Endothelial cell of umbilical vein (primary cell): ENCODE measurements at regions not wholly inside any gene's neighbourhood (a gene's known extent, or its start where the extent isn't known, plus 50 kb on each side); places are given as distances from the start of the nearest gene placed in this dataset.

ENCODE experiments used
- BruUV-seq: library from RNA; stranded (reverse); fragments of 400-500 nt; replicated peaks from 2 replicates; lab custom pipeline; 2021; lab: Mats Ljungman, UMichigan
- CTCF ChIA-PET: fragments of 300-600, 350-600 bp; sonication (Branson Sonifier 250); formaldehyde crosslinking; loops from one replicate; lab custom pipeline; 2021; ENCODE audit warnings: antibody characterized with exemption, inconsistent platforms; lab: Charles Lee
- POLR2A ChIA-PET: fragments of 300-600, 350-600 bp; sonication (Branson Sonifier 250); formaldehyde crosslinking; loops from one replicate; lab custom pipeline; 2021; ENCODE audit warnings: antibody characterized with exemption, inconsistent platforms; lab: Charles Lee
- DNase-seq: peaks from one replicate; pipeline ENCODE4 v3.0.0-alpha.2; 2011; ENCODE audit warnings: low read depth, low spot score
- FAIRE-seq: peaks from 2 replicates; lab custom pipeline; 2011; peaks lifted over from hg19 to GRCh38; lab: Jason Lieb, UNC
- H2AFZ ChIP-seq: 2 replicates; pipeline ENCODE4 v1.6.0; 2012; ENCODE audit warnings: low read depth, low read length, control low read depth, inconsistent platforms
- H3K27ac ChIP-seq: 2 replicates; pipeline ENCODE4 v1.5.1; 2011; ENCODE audit warnings: low read depth, mild to moderate bottlenecking, control low read depth, low read length, moderate library complexity; ENCODE audit not compliant: insufficient read depth
- H3K27me3 ChIP-seq, 2 experiments: 2 replicates each; pipeline versions ENCODE4 v1.6.0 to v1.6.1; 2011; ENCODE audit warnings: low read length in 2 of 2, mixed read lengths in 1 of 2; ENCODE audit not compliant: control insufficient read depth in 2 of 2, insufficient read depth in 2 of 2
- H3K36me3 ChIP-seq, 2 experiments: 2 replicates in 1 of 2; 3 replicates in 1 of 2; pipeline ENCODE4 v1.5.1; 2011; ENCODE audit warnings: low read length in 2 of 2, mild to moderate bottlenecking in 1 of 2, moderate library complexity in 1 of 2; ENCODE audit not compliant: control insufficient read depth in 2 of 2, insufficient read depth in 2 of 2; ENCODE audit errors: extremely low read depth in 1 of 2
- H3K4me1 ChIP-seq: 3 replicates; pipeline ENCODE4 v1.5.1; 2011; ENCODE audit warnings: mild to moderate bottlenecking, low read length; ENCODE audit not compliant: control insufficient read depth, insufficient read depth; ENCODE audit errors: extremely low read depth
- H3K4me2 ChIP-seq: 2 replicates; pipeline ENCODE4 v1.6.1; 2011; ENCODE audit warnings: low read length, control low read depth, mixed read lengths; ENCODE audit not compliant: insufficient read depth
- H3K4me3 ChIP-seq, 3 experiments: fragments of 200-600 bp in 1 of 3; sonication (generic), shearing (Covaris generic) in 1 of 3; replicated peaks in 1 of 3; 2 replicates each; pipeline ENCODE4 v1.5.1; 2011 to 2016; ENCODE audit warnings: control low read depth in 3 of 3, low read length in 3 of 3, mild to moderate bottlenecking in 2 of 3, inconsistent platforms in 1 of 3, low read depth in 1 of 3, moderate library complexity in 1 of 3; ENCODE audit not compliant: insufficient read depth in 1 of 3
- H3K79me2 ChIP-seq: 2 replicates; pipeline ENCODE4 v1.6.0; 2012; ENCODE audit warnings: low read length, inconsistent platforms; ENCODE audit not compliant: control insufficient read depth, insufficient read depth
- H3K9ac ChIP-seq: replicated peaks from 2 replicates; pipeline ENCODE3; 2011; ENCODE audit warnings: low read length, control low read depth; ENCODE audit not compliant: insufficient read depth; ENCODE audit errors: extremely low read depth
- H3K9me1 ChIP-seq: replicated peaks from 3 replicates; pipeline ENCODE4 v1.6.0; 2011; ENCODE audit warnings: mild to moderate bottlenecking, low read length; ENCODE audit not compliant: control insufficient read depth, insufficient read depth; ENCODE audit errors: extremely low read depth
- H3K9me3 ChIP-seq: replicated peaks from 2 replicates; pipeline ENCODE4 v1.5.1; 2012; ENCODE audit warnings: low read length, inconsistent platforms; ENCODE audit not compliant: control insufficient read depth, insufficient read depth
- H4K20me1 ChIP-seq: replicated peaks from 2 replicates; pipeline ENCODE3; 2011; ENCODE audit warnings: mild to moderate bottlenecking, low read length; ENCODE audit not compliant: control insufficient read depth, insufficient read depth; ENCODE audit errors: extremely low read depth
- EZH2 ChIP-seq: IDR thresholded peaks from 2 replicates; pipeline ENCODE4 v1.6.1; 2012; ENCODE audit warnings: borderline replicate concordance, low read depth, mild to moderate bottlenecking, moderate library complexity, low read length, inconsistent platforms; ENCODE audit not compliant: severe bottlenecking
- FOS ChIP-seq: IDR thresholded peaks from 2 replicates; pipeline ENCODE4 v1.6.1; 2011; ENCODE audit warnings: mild to moderate bottlenecking, low read length, moderate library complexity, borderline replicate concordance; ENCODE audit not compliant: insufficient read depth
- GATA2 ChIP-seq: IDR thresholded peaks from 2 replicates; pipeline ENCODE4 v1.7.0; 2011; ENCODE audit warnings: low read depth, mild to moderate bottlenecking, moderate library complexity, mixed read lengths, low read length; ENCODE audit not compliant: insufficient read length, insufficient read depth
- JUN ChIP-seq: IDR thresholded peaks from 2 replicates; pipeline ENCODE4 v1.6.1; 2011; ENCODE audit warnings: borderline replicate concordance, low read depth; ENCODE audit not compliant: insufficient read length, insufficient read depth
- MYC ChIP-seq: IDR thresholded peaks from one replicate; pipeline ENCODE4 v1.6.1; 2011; ENCODE audit warnings: mild to moderate bottlenecking, low read depth, low read length
- POLR2A ChIP-seq: IDR thresholded peaks from 2 replicates; pipeline ENCODE4 v1.6.1; 2012; ENCODE audit warnings: low read depth, mild to moderate bottlenecking, control low read depth, low read length
- POLR2AphosphoS5 ChIP-seq: IDR thresholded peaks from 2 replicates; pipeline ENCODE4 v1.6.1; 2012; ENCODE audit warnings: low read depth, mild to moderate bottlenecking, control low read depth, low read length, moderate library complexity; ENCODE audit not compliant: insufficient read depth
- dilution Hi-C: fragments of 300-500 bp; cut with MboI; formaldehyde crosslinking; loops from one replicate; pipeline ENCODE4 v1.15.0; 2019; ENCODE audit warnings: low sequenced_read_pairs; ENCODE audit not compliant: extremely low pct_ligation_motif_present
- intact Hi-C: fragments of 100-400 bp; cut with micrococcal nuclease; formaldehyde crosslinking; loops from one replicate; pipeline ENCODE4 v1.10.0; 2022
- TF ChIP-seq, protein P1 (sequence below), 2 donors: IDR thresholded peaks; 1 replicate in 1 of 2; 2 replicates in 1 of 2; pipeline ENCODE4 v1.5.1; 2011; ENCODE audit warnings: low read length in 2 of 2, mild to moderate bottlenecking in 2 of 2, moderate library complexity in 2 of 2, control low read depth in 1 of 2, inconsistent platforms in 1 of 2, low read depth in 1 of 2; ENCODE audit not compliant: insufficient read depth in 1 of 2; ENCODE audit errors: extremely low read depth in 1 of 2
- TF ChIP-seq, protein P2 (sequence below): IDR thresholded peaks from 2 replicates; pipeline ENCODE4 v1.6.1; 2011; ENCODE audit not compliant: insufficient read depth, insufficient read length

DNA sequence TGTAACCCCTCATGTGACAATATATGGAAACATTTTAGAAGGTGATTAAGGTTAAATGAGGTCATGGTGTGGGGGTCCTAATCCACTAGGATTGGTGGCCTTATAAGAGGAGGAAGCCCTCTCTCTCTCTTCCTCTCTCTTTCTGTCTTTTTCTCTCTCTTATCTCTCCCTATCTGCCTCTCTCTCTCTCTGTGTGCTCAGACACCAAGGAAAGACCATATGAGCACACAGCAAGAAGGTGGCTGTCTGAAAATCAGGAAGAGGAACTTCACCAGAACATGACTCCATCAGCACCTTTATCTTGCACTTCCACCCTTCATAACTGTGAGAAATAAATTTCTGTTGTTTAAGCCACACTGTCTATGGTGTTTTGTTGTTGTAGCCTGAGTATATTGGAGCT lies 1472.2 kb downstream of the PCDH7 start:
- dilution Hi-C loops (no loop called here), intact Hi-C loops (no loop called here)
- DNase-seq (no peak), FAIRE-seq (no peak)
- no peak overlapping the region for H3K4me2 ChIP-seq
- no peaks in the 10 kb centered on the region for H3K9me1 ChIP-seq
- no peaks in the 10 kb centered on the region for H4K20me1 ChIP-seq
- H3K4me1 ChIP-seq: no peaks in the 10 kb centered on the region
- no TSS peak for BruUV-seq
- peak overlapping the region; percentile 37 for H2AFZ ChIP-seq
- no peaks in the 10 kb centered on the region for H3K79me2 ChIP-seq
- ChIA-PET POLR2A (no interaction called here), CTCF (no interaction called here)
- no peak overlapping the region for H3K4me3 ChIP-seq
- H3K27me3 ChIP-seq: no peaks in the 10 kb centered on the region
- H3K9ac ChIP-seq: no peak overlapping the region
- no peak overlapping the region for H3K27ac ChIP-seq
- H3K9me3 ChIP-seq: no peaks in the 10 kb centered on the region
- H3K36me3 ChIP-seq: no peaks in the 10 kb centered on the region
- TF ChIP-seq EZH2: no peak
- no peak for TF ChIP-seq POLR2AphosphoS5
- TF ChIP-seq, protein P1, sequence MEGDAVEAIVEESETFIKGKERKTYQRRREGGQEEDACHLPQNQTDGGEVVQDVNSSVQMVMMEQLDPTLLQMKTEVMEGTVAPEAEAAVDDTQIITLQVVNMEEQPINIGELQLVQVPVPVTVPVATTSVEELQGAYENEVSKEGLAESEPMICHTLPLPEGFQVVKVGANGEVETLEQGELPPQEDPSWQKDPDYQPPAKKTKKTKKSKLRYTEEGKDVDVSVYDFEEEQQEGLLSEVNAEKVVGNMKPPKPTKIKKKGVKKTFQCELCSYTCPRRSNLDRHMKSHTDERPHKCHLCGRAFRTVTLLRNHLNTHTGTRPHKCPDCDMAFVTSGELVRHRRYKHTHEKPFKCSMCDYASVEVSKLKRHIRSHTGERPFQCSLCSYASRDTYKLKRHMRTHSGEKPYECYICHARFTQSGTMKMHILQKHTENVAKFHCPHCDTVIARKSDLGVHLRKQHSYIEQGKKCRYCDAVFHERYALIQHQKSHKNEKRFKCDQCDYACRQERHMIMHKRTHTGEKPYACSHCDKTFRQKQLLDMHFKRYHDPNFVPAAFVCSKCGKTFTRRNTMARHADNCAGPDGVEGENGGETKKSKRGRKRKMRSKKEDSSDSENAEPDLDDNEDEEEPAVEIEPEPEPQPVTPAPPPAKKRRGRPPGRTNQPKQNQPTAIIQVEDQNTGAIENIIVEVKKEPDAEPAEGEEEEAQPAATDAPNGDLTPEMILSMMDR (IDR thresholded peaks at IDR 0.05; ENCODE audit: extremely low read depth in 1 of 2, insufficient read depth in 1 of 2, low read depth in 1 of 2, low read length in 2 of 2): no peak
- TF ChIP-seq FOS: no peak
- TF ChIP-seq JUN: no peak
- TF ChIP-seq, protein P2, sequence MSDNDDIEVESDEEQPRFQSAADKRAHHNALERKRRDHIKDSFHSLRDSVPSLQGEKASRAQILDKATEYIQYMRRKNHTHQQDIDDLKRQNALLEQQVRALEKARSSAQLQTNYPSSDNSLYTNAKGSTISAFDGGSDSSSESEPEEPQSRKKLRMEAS: no peak
- no peak for TF ChIP-seq POLR2A
- no peak for TF ChIP-seq GATA2
- TF ChIP-seq MYC: no peak
